ENCODE measurements at regions not wholly inside any gene's neighbourhood (a gene's known extent, or its start where the extent isn't known, plus 50 kb on each side); places are given as distances from the start of the nearest gene placed in this dataset.

DNA sequence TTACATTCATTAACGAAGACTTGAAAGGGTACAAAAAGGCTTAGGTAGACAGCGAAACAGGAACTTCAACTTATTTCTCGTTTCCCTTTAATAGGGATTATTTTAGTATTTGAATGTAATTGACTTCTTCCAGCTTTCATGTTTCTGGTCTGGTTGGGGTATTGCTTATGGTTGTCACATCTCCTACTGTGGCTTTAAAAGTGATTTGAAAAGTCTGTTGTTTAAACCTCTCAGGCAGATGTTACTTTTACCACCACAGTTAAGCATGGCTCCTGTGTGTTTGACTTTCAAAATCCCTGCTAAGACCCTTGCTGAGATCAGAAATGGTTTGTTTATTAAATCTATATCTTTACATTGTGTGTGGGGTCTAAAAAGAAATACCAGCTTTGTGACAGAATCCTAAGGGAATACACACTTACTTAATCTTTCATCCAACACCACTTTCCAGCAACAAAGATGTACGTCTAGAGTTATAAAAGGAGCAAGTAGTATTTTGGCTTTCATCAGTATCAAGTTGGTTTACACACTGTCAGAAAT is 661.2 kb downstream of the FAT4 start:
- TF ChIP-seq, protein P1, sequence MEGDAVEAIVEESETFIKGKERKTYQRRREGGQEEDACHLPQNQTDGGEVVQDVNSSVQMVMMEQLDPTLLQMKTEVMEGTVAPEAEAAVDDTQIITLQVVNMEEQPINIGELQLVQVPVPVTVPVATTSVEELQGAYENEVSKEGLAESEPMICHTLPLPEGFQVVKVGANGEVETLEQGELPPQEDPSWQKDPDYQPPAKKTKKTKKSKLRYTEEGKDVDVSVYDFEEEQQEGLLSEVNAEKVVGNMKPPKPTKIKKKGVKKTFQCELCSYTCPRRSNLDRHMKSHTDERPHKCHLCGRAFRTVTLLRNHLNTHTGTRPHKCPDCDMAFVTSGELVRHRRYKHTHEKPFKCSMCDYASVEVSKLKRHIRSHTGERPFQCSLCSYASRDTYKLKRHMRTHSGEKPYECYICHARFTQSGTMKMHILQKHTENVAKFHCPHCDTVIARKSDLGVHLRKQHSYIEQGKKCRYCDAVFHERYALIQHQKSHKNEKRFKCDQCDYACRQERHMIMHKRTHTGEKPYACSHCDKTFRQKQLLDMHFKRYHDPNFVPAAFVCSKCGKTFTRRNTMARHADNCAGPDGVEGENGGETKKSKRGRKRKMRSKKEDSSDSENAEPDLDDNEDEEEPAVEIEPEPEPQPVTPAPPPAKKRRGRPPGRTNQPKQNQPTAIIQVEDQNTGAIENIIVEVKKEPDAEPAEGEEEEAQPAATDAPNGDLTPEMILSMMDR (IDR thresholded peaks at IDR 0.05): no peak
- TF ChIP-seq POLR2AphosphoS5 (IDR thresholded peaks at IDR 0.05): no peak
- TF ChIP-seq POLR2A (IDR thresholded peaks at IDR 0.05): no peak
